GM13977 (cell line): ENCODE measurements at regions not wholly inside any gene's neighbourhood (a gene's known extent, or its start where the extent isn't known, plus 50 kb on each side); places are given as distances from the start of the nearest gene placed in this dataset.
A peak's percentile ranks its signal among the peaks of the same experiment; 100 is the strongest.

Experiments
- DNase-seq: peaks from one replicate; pipeline ENCODE4 v3.0.0; 2012; ENCODE audit warnings: low spot score
- CTCF ChIP-seq: IDR thresholded peaks from 2 replicates; pipeline ENCODE4 v1.5.1; 2012; ENCODE audit warnings: mild to moderate bottlenecking, control low read depth; ENCODE audit not compliant: insufficient read depth; ENCODE audit errors: extremely low read depth, missing control alignments
- in situ Hi-C: fragments of 300-500 bp; cut with MboI; formaldehyde crosslinking; loops from one replicate; pipeline ENCODE4 v1.12.0; 2022; ENCODE audit warnings: low sequenced_read_pairs, low pct_unique_long_range_greater_than_20kb, mixed read lengths, inconsistent platforms; ENCODE audit not compliant: unreplicated experiment

GRCh38 chr6:25009393-25009710 lies 73.6 kb upstream of the RIPOR2 start:
- no peak for DNase-seq
- TF ChIP-seq CTCF: no peak
- in situ Hi-C loops: loop anchor here (25.0 kb wide), 1 partner anchor 297 kb away; the partner anchor contains the start of gene C6orf62

DNA sequence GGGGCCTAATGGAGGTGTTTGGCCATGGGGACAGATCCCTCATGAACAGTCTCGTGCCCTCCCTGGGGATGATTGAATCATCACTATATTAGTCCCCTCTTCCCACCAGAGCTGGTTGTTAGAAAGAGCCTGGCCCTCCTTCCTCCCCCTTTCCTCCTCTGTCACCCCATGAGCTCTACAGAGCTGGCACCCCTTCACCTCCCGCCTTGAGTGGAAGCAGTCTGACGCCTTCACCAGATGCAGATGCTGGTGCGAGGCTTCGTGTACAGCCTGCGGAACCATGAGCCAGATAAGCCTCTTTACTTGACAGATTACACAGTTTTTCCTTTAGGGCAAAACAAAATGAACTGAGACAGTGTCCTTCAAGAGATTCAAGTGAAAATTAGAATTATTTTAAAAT lies 74.4 kb upstream of the RIPOR2 start:
- TF ChIP-seq CTCF: no peak
- in situ Hi-C loops: loop anchor here (10.0 to 25.0 kb wide), 2 partner anchors 155 to 298 kb away; partner anchors contain the start of gene C6orf62
- DNase-seq: no peak

GRCh38 chr6:25010902-25011625 lies 75.3 kb upstream of the RIPOR2 start:
- in situ Hi-C loops: loop anchor here (10.0 to 25.0 kb wide), 2 partner anchors 156 to 299 kb away; partner anchors contain the start of gene C6orf62
- no peak for TF ChIP-seq CTCF
- no peak for DNase-seq

DNA sequence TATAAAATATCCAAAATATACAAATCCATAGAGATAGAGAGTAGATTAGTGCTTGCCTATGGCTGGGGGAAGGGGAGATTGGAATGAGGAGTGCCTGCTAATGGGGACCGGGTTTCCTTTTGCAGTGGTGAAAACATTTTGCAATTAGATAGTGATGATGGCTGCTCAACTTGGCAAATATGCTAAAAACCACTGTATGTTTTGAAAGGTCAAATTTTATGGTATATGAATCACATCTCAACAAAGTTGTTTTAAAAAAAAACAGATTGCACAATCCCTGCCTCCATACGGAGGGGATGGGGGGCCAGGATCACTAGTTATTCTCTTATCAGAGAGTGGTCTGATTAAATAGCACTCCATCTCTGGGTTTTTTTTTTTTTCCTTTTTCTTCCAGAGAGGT lies 76.9 kb upstream of the RIPOR2 start:
- no peak for TF ChIP-seq CTCF
- in situ Hi-C loops: loop anchor here (10.0 to 25.0 kb wide), 2 partner anchors 158 to 300 kb away; partner anchors contain the start of gene C6orf62

DNA sequence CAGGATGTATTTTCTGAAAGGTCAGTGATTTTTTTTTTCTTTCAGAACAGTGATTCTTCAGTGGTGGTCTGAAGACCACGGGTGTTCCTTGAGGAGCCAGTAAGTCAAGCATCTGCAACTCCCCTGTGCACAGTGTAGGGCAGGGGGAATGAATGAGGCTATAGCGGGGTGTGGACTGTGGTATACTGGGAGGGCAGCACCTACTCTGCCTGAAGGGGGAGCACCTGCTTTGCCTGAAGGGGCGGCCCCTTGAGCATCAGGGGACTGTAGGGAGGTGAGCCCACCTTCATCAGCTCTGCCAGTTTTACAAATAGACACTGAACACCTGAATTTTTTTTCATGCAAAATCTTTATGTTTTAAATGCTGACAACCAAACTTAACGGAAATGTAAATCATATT lies 77.5 kb upstream of the RIPOR2 start:
- DNase-seq: no peak
- TF ChIP-seq CTCF: peak; percentile 44
- in situ Hi-C loops: loop anchor here (10.0 to 25.0 kb wide), 2 partner anchors 158 to 301 kb away; partner anchors contain the start of gene C6orf62

More for the DNA sequence above, 76.9 kb upstream of the RIPOR2 start:
- no peak for DNase-seq

DNA sequence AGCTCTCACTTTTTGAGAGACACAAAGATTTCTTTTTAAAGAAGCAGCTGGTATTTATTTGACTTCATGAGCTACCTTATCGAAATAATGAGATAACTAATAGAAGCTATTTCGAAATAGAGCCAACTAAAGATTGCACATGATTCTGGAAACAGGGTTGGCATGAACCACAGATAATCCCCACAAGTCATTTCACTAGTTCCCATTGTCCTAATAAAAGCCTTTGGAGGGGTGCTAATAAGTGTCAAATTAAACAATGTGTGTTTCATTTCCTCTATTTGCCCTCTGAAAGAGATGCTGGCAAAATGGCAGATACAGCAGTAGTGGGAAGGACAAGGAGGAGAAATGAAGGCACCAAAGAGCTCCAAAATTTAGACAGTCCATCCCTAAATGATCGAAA lies 78.6 kb upstream of the RIPOR2 start:
- TF ChIP-seq CTCF: no peak
- no peak for DNase-seq
- in situ Hi-C loops: loop anchor here (10.0 to 25.0 kb wide), 2 partner anchors 160 to 302 kb away; partner anchors contain the start of gene C6orf62
